NT2/D1 (cell line): ENCODE measurements at regions not wholly inside any gene's neighbourhood (a gene's known extent, or its start where the extent isn't known, plus 50 kb on each side); places are given as distances from the start of the nearest gene placed in this dataset.

Experiments
- DNase-seq: peaks from one replicate; pipeline ENCODE4 v3.0.0-alpha.2; 2011; ENCODE audit warnings: low read depth, low spot score
- H3K27me3 ChIP-seq: 2 replicates; pipeline ENCODE4 v1.6.0; 2011; ENCODE audit warnings: mild to moderate bottlenecking; ENCODE audit not compliant: insufficient read length, insufficient read depth
- H3K36me3 ChIP-seq: 2 replicates; pipeline ENCODE4 v1.6.1; 2011; ENCODE audit warnings: mild to moderate bottlenecking, low read length, mixed read lengths; ENCODE audit not compliant: insufficient read depth, insufficient read length
- H3K4me1 ChIP-seq: 2 replicates; pipeline ENCODE4 v1.5.1; 2011; ENCODE audit not compliant: insufficient read depth, insufficient read length
- H3K4me3 ChIP-seq: 2 replicates; pipeline ENCODE4 v1.5.1; 2011; ENCODE audit warnings: low read depth; ENCODE audit not compliant: insufficient read length
- H3K9ac ChIP-seq: 2 replicates; pipeline ENCODE4 v1.6.0; 2011; ENCODE audit warnings: low read depth; ENCODE audit not compliant: insufficient read length
- H3K9me3 ChIP-seq: 2 replicates; pipeline ENCODE4 v1.5.1; 2011; ENCODE audit warnings: mild to moderate bottlenecking, low read length; ENCODE audit not compliant: insufficient read depth
- SUZ12 ChIP-seq: IDR thresholded peaks from 2 replicates; pipeline ENCODE4 v1.6.1; 2011; ENCODE audit not compliant: insufficient read length, insufficient read depth; ENCODE audit errors: extremely low read depth
- YY1 ChIP-seq: IDR thresholded peaks from 2 replicates; pipeline ENCODE4 v1.6.1; 2011; ENCODE audit not compliant: insufficient read length, insufficient read depth
- ZNF274 ChIP-seq: IDR thresholded peaks from 2 replicates; pipeline ENCODE4 v1.6.1; 2011; ENCODE audit warnings: mild to moderate bottlenecking, low read depth, low read length

DNA sequence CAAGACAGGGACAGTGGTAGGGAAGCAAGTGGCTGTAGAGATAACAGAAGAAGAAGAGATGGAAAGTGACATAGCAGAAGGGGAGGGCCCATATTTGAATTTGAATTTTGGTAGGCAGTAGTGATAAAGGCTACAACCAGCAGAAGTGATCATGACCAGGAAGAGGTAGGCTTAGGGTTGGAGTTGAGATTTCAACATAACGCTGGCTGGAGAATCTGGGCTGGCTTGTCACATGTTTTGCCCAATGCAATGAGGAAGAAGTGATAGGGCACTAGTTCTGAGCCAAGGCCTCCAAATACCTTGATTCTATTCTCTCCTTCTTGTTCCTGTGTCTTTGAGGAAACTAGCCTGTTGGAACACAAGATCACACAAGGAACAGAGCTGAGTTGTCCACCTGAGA lies 69.4 kb downstream of the SCG2 start:
- TF ChIP-seq ZNF274 (no peak), SUZ12 (no peak)
- DNase-seq = no peak
- Histone ChIP-seq H3K27me3 (no peaks in the 10 kb centered on the region), H3K4me1 (no peaks in the 10 kb centered on the region), H3K36me3 (no peaks in the 10 kb centered on the region), H3K4me3 (no peak overlapping the region), H3K9me3 (peaks cover 7% of the 10 kb centered on the region; the same call in 1 of the 2 replicates), H3K9ac (no peak overlapping the region)

GRCh38 chr2:223536546-223536945 lies 65.6 kb downstream of the SCG2 start:
- no peaks in the 10 kb centered on the region for H3K27me3 ChIP-seq
- no peaks in the 10 kb centered on the region for H3K4me1 ChIP-seq
- no peak for DNase-seq
- H3K36me3 ChIP-seq = no peaks in the 10 kb centered on the region
- TF ChIP-seq ZNF274 (no peak), SUZ12 (no peak), YY1 (no peak)
- no peak overlapping the region for H3K9ac ChIP-seq
- H3K9me3 ChIP-seq = no peaks in the 10 kb centered on the region
- no peak overlapping the region for H3K4me3 ChIP-seq

- DNase-seq = no peak
- H3K36me3 ChIP-seq = no peaks in the 10 kb centered on the region
- H3K4me3 ChIP-seq = no peak overlapping the region
- H3K27me3 ChIP-seq = no peaks in the 10 kb centered on the region
- H3K4me1 ChIP-seq = no peaks in the 10 kb centered on the region
- no peak overlapping the region for H3K9ac ChIP-seq
- no peaks in the 10 kb centered on the region for H3K9me3 ChIP-seq
- TF ChIP-seq ZNF274 = no peak
- TF ChIP-seq YY1 = no peak
These were observed 65.0 kb downstream of the SCG2 start for GRCh38 chr2:223537115-223537514.

DNA sequence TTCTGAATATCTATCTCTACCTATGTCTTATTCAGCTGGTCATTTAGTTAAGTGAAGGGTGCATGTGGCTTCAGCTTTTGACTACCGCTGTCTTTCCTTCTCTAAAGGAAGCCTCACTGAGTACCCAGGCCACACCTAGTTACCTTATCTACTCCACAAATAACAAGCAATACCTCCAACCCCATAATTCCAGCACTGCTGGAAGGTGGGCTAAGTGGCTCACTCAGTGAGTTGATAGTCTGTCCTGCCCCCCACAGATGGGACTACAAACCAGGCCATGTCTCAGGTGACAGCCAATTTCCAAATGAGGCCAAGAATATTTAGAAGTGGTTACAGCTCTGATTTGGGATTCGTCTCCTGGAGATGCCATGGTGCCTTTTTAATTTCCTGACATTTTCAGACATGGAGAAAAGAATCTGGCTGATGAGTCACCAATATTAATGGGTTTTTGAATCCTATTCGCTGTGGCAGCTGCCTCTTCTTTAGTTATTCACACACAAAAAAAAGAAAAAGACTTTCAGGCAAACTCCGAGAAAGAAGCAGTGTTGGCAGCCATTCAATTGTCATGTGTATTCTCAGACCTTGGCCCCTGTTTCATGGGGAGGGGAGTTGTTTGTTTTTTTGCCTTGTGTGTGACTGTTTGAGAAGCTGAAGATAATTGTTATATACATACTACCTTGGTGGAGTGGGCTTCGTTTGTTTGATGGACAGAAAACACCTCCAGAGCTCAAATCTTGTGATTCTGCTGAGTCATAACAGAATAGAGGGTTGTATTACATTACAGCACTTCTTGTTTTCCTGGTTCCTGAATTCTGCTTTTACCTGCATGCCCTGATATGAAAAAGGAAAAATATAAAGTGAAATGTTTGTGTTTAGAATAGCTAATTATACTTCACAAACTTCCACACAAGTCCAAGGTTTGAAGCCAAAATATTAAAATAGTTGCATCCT lies 64.2 kb downstream of the SCG2 start:
- no peaks in the 10 kb centered on the region for H3K36me3 ChIP-seq
- H3K9ac ChIP-seq = no peak overlapping the region
- H3K9me3 ChIP-seq = no peaks in the 10 kb centered on the region
- no peaks in the 10 kb centered on the region for H3K4me1 ChIP-seq
- no peak for TF ChIP-seq SUZ12
- TF ChIP-seq YY1 = no peak
- TF ChIP-seq ZNF274 = no peak
- no peaks in the 10 kb centered on the region for H3K27me3 ChIP-seq
- DNase-seq = no peak
- no peak overlapping the region for H3K4me3 ChIP-seq

- no peak overlapping the region for H3K4me3 ChIP-seq
- H3K36me3 ChIP-seq = no peaks in the 10 kb centered on the region
- H3K4me1 ChIP-seq = no peaks in the 10 kb centered on the region
- H3K9ac ChIP-seq = no peak overlapping the region
- H3K27me3 ChIP-seq = no peaks in the 10 kb centered on the region
- DNase-seq = no peak
- no peaks in the 10 kb centered on the region for H3K9me3 ChIP-seq
- TF ChIP-seq ZNF274 (no peak), YY1 (no peak), SUZ12 (no peak)
These were observed 63.2 kb downstream of the SCG2 start for GRCh38 chr2:223538920-223539440.

DNA sequence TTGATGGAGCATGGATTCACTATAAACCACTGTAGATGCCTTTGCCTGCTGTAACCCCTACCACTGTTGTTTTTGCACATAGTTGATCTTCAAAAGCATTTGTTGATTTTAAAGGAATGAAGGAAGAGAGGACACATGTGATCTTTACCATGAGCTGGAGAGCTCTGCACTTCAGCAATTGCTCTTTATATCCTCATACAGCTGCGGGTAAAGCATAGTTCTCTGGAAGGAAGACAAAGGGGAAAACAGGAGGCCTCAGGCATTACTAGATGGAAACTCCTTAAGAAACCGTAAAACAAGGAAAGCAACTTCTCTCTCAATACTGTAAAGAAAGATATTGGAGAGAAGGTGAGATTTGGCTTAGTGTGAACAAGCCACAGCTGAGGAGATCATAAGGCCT lies 60.6 kb downstream of the SCG2 start:
- Histone ChIP-seq H3K9ac (no peak overlapping the region), H3K36me3 (no peaks in the 10 kb centered on the region), H3K4me3 (no peak overlapping the region), H3K27me3 (no peaks in the 10 kb centered on the region), H3K4me1 (no peaks in the 10 kb centered on the region), H3K9me3 (no peaks in the 10 kb centered on the region)
- no peak for TF ChIP-seq ZNF274
- TF ChIP-seq SUZ12 = no peak
- TF ChIP-seq YY1 = no peak
- no peak for DNase-seq

DNA sequence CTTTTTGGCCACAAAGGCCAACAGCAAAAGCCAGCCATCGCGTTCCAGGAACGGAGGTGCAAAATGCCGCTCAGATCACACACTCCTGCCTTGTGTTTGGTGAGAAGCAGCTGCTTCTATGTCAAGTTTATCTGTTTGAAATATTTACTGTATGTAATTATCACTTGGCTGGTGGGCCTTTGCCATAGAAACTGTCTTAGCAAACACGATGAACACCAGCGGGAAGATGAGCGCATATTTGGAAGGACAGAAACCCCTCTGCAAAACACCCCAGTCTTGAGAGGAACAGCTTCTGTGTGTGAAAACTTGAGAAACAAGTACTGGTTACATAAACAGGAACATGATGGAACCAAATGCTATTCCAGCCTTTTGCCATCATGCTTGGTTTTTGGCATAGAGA lies 59.7 kb downstream of the SCG2 start:
- no peak overlapping the region for H3K9ac ChIP-seq
- no peak for TF ChIP-seq SUZ12
- no peak for TF ChIP-seq YY1
- TF ChIP-seq ZNF274 = no peak
- no peaks in the 10 kb centered on the region for H3K27me3 ChIP-seq
- no peak for DNase-seq
- no peak overlapping the region for H3K4me3 ChIP-seq
- no peaks in the 10 kb centered on the region for H3K4me1 ChIP-seq
- no peaks in the 10 kb centered on the region for H3K36me3 ChIP-seq
- H3K9me3 ChIP-seq = no peaks in the 10 kb centered on the region
